NOMO-1 treated with DMSO at 0.1 percent for 48 hours (cell line): ENCODE measurements at regions not wholly inside any gene's neighbourhood (a gene's known extent, or its start where the extent isn't known, plus 50 kb on each side); places are given as distances from the start of the nearest gene placed in this dataset.
"Not testable (repeated sequence)": the region's sequence is repeated elsewhere in the genome, so short reads cannot be mapped to it uniquely, and the experiment has no call there.

Experiments used
- DNase-seq: peaks from one replicate; lab custom pipeline; 2025; ENCODE audit not compliant: unreplicated experiment; lab: John Stamatoyannopoulos, UW

GRCh38 chr14:53616536-53616935 is 340.1 kb downstream of the BMP4 start:
- DNase-seq: not testable (repeated sequence)

DNA sequence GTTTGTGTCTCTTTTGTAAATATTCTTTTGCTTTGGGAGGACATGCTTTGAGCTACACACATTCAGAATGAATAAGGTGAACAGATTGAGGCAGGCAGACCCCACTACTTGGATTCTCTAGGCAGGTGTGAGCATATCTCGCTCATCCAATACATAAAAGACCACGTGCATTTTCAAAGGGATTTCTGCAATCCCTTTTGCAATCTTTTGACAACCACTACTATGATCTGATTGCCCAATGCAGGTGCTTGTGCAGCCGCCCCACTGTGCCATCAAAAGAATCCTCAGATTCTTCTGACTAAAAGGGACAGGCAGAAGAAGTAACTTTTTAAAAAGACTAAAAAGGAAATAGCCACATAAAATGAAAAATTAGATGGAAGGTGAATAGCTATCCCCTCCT is 341.4 kb downstream of the BMP4 start:
- no peak for DNase-seq

DNA sequence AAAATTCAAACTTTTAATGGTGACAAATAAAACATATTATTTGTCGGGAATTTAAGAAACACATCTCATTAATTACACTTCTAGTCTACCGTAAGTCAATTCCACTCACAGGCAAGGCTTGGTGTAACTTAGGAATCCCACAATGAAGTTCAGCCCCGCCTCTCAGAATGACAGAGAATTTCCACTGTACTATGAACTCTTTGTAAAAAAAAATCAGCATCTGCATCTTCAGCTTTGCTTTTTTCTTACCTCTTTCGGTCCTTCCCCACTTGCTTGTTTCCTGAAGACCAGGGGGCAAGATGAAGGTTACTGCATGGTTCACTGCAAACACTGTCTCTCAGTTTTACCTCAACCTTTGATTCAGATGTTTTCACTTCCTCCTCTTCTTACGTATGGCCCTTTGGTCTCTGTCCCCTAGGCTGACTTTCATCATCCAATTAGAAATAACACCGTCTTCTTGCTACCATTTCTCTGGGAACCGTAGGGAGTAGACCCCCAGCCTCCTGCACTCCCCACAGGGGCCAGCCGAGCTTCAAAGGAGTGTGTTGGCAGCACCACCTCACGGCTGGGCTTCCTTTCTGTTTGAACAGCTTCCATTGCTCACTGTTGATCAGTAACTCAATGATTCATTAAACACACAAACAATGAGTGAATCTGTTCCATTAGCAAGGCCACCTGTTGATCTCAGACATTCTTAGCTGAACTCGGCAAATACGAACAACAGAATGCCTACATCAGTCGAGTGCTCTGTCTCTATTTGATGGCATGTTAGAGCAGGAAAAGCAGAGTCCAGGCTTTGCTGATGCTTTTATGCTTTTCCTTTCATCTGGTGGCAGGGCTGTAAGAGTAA is 343.0 kb downstream of the BMP4 start:
- DNase-seq: no peak

GRCh38 chr14:53610947-53611346 is 345.7 kb downstream of the BMP4 start:
- no peak for DNase-seq

DNA sequence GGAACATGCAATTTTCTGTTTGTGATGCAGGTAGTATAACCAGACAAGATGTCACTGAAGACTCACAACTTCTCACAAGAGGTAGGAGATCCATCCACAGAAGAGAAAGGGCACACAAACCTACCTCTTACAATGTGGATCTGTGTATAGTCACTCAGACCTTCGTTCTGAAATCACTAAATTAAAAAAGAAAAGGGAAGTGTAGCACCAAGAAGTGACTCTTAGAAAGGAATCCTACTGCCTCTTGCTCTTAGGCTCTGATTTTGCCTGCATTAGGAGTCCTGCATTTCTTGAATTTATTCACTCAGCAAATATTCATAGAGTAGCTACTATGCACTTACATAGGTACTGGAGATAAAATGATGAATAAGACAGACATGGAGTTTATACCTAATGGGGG is 347.6 kb downstream of the BMP4 start:
- DNase-seq: no peak

- DNase-seq: no peak
These were observed 348.3 kb downstream of the BMP4 start for GRCh38 chr14:53608369-53608768.

GRCh38 chr14:53606203-53606602 is 350.4 kb downstream of the BMP4 start:
- no peak for DNase-seq

DNA sequence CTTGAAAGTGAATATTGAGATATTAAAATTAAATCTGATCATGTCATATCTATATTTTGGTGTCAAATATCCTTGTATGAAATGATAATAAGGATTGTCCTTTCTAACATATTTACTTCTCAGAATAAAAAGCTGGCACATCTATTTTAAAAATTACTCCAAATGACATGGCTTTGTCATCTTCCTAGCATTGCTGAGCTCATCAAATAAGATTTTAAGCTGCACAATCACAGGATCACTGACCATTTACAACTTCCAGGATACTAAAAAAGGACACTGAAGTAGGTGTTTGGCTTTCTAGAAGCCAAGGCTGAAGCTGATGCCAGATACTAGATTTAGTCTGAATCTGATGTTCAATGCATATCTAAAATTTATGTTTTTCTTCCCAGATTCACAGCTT is 351.1 kb downstream of the BMP4 start:
- no peak for DNase-seq

GRCh38 chr14:53603994-53604393 is 352.6 kb downstream of the BMP4 start:
- no peak for DNase-seq

- no peak for DNase-seq
These were observed 355.2 kb downstream of the BMP4 start for GRCh38 chr14:53601409-53601808.

DNA sequence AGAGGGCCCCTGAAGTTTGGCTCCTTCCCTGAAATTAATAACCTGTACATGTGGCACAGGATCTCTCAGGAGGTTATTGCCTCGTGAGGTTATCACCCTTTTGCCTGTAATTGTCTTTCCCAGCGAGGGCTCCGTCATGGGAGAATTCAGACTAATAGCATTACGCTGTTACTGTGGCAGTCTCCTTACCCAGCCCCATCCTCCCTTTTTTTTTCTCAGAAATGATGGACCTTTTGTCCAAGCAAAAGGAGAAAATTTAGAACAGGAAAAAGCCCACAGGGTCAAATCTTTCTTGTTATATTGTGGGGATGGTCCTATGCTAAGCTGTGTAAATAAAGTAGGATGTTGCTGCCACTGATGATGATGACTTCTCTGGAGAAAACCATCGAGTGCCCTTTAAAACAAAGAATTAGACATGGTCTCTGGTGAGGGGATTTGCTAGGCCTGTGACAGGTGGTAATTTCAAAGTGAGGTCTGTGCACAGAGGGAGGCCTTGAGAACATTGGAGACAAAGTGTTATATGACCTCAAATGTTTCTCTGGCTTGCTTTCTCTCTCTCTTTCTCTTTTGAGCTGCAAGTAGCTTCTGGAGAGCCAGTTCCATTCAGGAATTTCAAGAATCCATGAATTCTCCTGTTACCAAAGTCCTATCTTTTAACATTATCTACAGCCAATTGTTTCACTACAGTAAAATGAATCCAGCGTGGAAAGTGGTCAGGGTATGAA is 357.2 kb downstream of the BMP4 start:
- no peak for DNase-seq

- no peak for DNase-seq
These were observed 359.6 kb downstream of the BMP4 start for GRCh38 chr14:53596853-53597525.

DNA sequence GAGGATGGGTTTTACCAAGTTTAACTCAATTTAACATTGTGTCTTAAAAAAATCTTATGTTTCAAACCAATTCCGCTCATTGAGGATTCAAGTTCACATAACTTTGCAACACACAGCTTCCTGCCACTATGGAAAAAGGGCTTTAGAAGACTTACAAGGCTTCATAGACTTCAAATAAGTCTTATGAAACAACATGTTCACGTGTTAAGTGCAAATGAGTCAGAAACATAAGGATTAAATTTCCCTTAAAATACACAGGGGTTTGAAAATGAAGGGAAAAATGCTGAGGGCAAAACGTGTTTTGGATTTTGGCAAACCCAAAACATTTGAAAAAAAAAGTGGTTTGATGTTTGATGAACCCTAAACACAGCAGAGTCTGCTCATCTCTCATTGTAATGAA is 364.8 kb downstream of the BMP4 start:
- DNase-seq: no peak

- DNase-seq: no peak
These were observed 375.1 kb downstream of the BMP4 start for GRCh38 chr14:53581504-53581903.

- DNase-seq: peak; percentile 2
These were observed 384.8 kb downstream of the BMP4 start for GRCh38 chr14:53571641-53572328.

- no peak for DNase-seq
These were observed 385.9 kb downstream of the BMP4 start for GRCh38 chr14:53570411-53571387.

- DNase-seq: no peak
These were observed 387.2 kb downstream of the BMP4 start for GRCh38 chr14:53569446-53569845.

DNA sequence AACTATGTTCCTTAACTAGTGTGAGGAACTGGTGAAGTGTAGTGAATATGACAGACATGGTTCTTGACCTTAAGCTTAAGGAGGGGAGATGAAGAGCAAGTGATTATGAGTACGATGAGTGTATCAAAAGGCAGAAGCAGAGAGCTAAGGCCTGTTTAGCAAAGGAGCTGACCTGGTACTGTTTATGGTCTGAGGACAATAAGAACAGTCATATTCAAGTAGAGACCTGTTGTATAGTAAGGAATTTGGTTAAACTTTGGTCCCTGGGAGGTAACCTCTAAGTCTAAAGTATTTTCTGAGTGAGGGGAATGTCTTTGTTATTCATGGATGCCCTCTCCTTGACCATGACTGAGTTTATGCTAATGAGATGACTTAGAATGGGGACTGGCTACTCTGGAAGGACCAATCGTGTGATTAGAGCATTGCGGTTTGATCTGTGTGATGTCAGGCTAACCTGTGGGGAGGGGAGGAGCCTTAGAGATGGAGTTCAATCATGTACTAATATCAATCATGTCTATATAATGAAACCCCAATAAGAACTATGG is 389.3 kb downstream of the BMP4 start:
- no peak for DNase-seq

- DNase-seq: no peak
These were observed 391.8 kb downstream of the BMP4 start for GRCh38 chr14:53564870-53565269.

DNA sequence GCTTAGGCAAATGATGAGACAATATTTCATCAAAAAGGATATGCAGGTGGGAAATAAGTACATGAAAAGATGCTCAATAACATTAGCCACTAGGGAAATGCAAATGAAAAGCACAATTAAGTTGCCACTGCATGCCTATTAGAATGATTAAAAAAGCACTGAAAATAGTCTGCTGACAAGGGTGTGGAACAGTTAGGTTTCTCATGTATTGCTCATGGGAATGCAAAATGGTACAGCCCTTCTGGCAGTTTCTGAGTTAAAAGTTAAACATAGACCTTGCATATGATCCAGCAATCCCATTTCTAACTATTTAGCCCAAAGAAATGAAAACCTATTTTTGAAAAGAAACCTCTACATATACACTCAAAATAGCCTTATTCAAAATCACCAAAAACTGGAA is 393.0 kb downstream of the BMP4 start:
- no peak for DNase-seq
